ENCODE measurements at regions not wholly inside any gene's neighbourhood (a gene's known extent, or its start where the extent isn't known, plus 50 kb on each side); places are given as distances from the start of the nearest gene placed in this dataset.

DNA sequence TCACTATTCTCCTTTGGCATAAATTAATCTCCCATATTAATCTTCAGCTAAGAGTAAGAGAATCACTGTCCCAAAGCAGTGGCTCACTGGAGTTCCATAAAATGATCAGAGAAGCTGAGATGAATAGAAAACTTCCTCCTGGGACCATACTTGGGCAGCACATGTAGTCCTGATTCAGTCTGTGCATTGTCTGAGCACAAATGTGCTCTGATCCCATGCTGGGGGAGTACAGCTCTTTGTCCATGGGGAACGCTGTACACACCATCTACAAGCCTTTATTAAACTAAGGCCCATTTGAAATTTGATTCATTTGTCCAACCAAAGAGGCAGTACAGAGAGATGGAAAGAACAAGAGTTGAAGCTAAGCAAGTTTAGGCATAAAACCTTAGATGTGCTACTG is 147.4 kb upstream of the PGR start:
- TF ChIP-seq, protein P1, sequence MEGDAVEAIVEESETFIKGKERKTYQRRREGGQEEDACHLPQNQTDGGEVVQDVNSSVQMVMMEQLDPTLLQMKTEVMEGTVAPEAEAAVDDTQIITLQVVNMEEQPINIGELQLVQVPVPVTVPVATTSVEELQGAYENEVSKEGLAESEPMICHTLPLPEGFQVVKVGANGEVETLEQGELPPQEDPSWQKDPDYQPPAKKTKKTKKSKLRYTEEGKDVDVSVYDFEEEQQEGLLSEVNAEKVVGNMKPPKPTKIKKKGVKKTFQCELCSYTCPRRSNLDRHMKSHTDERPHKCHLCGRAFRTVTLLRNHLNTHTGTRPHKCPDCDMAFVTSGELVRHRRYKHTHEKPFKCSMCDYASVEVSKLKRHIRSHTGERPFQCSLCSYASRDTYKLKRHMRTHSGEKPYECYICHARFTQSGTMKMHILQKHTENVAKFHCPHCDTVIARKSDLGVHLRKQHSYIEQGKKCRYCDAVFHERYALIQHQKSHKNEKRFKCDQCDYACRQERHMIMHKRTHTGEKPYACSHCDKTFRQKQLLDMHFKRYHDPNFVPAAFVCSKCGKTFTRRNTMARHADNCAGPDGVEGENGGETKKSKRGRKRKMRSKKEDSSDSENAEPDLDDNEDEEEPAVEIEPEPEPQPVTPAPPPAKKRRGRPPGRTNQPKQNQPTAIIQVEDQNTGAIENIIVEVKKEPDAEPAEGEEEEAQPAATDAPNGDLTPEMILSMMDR (IDR thresholded peaks at IDR 0.05; ENCODE audit: low read depth, low read length): no peak
- no peak for DNase-seq
- H3K27ac ChIP-seq: no peak overlapping the region
- no peak overlapping the region for H3K4me3 ChIP-seq (ENCODE audit: low read depth, low read length)
- H3K36me3 ChIP-seq: no peaks in the 10 kb centered on the region
- no peaks in the 10 kb centered on the region for H3K27me3 ChIP-seq (ENCODE audit: insufficient read depth, low read depth, severe bottlenecking)
- H3K9me3 ChIP-seq (ENCODE audit: severe bottlenecking): no peaks in the 10 kb centered on the region

DNA sequence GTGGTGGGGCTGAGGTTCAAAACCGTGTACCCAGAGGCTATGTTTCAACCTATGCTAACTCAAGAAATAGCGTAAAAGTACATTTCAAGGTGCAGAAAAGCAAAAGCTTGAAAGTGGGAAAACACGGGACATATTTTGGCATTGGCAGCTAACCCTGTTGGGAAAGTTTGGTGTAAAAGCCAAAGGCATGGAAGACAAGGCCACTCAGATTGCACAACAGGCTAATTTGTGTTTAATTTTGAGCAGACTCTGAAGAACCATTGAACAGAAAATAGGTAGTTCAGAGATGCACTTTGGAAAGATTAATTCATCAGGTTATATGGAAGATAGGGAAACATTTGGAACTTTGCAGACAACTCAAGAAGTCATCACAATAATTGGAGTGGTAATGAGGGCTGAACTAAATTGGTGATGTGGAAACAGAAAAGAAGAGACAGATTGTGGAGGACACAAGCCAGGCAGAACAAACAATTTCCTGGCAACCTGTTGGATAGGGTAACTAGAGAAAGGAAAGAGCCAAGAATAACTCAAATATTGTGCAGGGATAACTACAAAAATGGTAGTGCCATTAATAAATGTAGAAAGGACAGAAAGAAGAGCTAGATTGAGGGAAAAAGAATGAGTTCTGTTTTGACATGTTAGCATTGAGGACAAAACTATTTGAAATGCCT is 140.5 kb upstream of the PGR start:
- H3K27ac ChIP-seq: no peak overlapping the region
- no peaks in the 10 kb centered on the region for H3K9me3 ChIP-seq (ENCODE audit: severe bottlenecking)

DNA sequence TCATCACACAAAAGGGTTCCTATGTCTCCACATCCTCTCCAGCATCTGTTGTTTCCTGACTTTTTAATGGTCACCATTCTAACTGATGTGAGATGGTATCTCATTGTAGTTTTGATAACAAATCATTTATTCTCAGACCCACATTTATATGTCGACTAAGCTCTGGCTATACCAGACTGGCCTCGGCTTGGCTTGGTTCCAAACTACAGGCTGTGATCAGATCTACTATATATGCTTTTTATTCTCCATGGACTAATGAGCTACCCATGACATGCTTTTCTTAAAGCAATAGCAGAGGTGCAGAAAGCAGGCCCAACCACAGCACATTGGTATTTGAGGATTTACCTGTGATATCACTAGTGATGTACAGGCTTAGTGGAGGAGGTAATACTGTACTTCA is 139.8 kb upstream of the PGR start:
- Histone ChIP-seq H3K27me3 (ENCODE audit: insufficient read depth, low read depth, severe bottlenecking) (peaks cover 2% of the 10 kb centered on the region), H3K27ac (no peak overlapping the region), H3K9me3 (ENCODE audit: severe bottlenecking) (no peaks in the 10 kb centered on the region), H3K4me3 (ENCODE audit: low read depth, low read length) (no peak overlapping the region), H3K36me3 (no peaks in the 10 kb centered on the region)
- TF ChIP-seq, protein P1 (IDR thresholded peaks at IDR 0.05; ENCODE audit: low read depth, low read length): no peak
- no peak for DNase-seq

More for the DNA sequence above, 140.5 kb upstream of the PGR start:
- no peaks in the 10 kb centered on the region for H3K36me3 ChIP-seq
- TF ChIP-seq, protein P1 (IDR thresholded peaks at IDR 0.05; ENCODE audit: low read depth, low read length): no peak
- DNase-seq: no peak
- no peak overlapping the region for H3K4me3 ChIP-seq (ENCODE audit: low read depth, low read length)
- no peaks in the 10 kb centered on the region for H3K27me3 ChIP-seq (ENCODE audit: insufficient read depth, low read depth, severe bottlenecking)

DNA sequence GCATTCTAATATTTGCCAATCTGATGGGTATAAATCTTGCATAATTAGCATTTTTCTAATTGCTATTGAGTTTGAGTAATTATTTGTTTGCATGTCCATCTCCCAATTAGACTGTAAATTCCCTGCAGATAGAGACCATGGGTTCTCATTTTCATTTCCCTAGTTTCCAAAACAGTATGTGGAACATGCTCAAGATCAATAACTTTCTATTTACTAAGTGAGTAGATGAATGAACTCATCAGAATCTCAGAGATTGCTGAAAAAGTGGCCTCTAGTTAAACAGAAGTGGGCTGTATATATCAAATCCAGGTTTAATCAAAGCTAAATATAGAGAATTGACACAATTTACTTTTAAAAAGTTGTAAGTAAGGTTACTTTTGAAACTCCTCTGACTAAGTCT is 138.0 kb upstream of the PGR start:
- peaks cover 2% of the 10 kb centered on the region for H3K27me3 ChIP-seq (ENCODE audit: insufficient read depth, low read depth, severe bottlenecking)
- no peak overlapping the region for H3K27ac ChIP-seq
- H3K4me3 ChIP-seq (ENCODE audit: low read depth, low read length): no peak overlapping the region
- no peak for DNase-seq
- no peaks in the 10 kb centered on the region for H3K9me3 ChIP-seq (ENCODE audit: severe bottlenecking)
- no peaks in the 10 kb centered on the region for H3K36me3 ChIP-seq
- TF ChIP-seq, protein P1 (IDR thresholded peaks at IDR 0.05; ENCODE audit: low read depth, low read length): no peak

DNA sequence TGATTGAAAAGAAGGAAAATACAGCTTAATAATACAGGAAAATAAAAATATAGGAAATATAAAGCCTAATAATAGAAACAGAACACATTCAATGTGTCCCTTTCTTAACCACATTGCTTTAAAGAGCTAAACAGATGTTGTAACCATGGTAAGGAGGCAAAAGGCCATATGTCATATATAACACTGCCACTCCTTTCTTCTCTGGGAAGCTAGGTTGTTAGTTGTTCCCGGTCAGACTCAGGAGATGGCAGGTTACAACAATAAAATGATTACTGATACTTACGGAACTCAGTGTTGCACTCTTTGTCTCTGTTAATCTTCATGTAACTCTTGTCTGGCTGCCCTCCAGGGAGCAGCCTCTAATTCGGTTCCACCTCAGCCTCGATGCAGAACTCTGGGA is 134.7 kb upstream of the PGR start:
- Histone ChIP-seq H3K36me3 (no peaks in the 10 kb centered on the region), H3K27me3 (ENCODE audit: insufficient read depth, low read depth, severe bottlenecking) (peaks cover 2% of the 10 kb centered on the region)

More for the DNA sequence above, 134.7 kb upstream of the PGR start:
- H3K27ac ChIP-seq: no peak overlapping the region
- H3K9me3 ChIP-seq (ENCODE audit: severe bottlenecking): no peaks in the 10 kb centered on the region
- no peak for DNase-seq
- TF ChIP-seq, protein P1 (IDR thresholded peaks at IDR 0.05; ENCODE audit: low read depth, low read length): no peak
- H3K4me3 ChIP-seq (ENCODE audit: low read depth, low read length): no peak overlapping the region

Data from WERI-Rb-1 (cell line).